Right atrium auricular region (tissue), 2 donors: ENCODE measurements at regions not wholly inside any gene's neighbourhood (a gene's known extent, or its start where the extent isn't known, plus 50 kb on each side); places are given as distances from the start of the nearest gene placed in this dataset.

Experiments
- DNase-seq: peaks from one replicate; pipeline ENCODE4 v3.0.0-alpha.2; 2019; ENCODE audit warnings: low spot score
- H3K27ac ChIP-seq, 2 donors: fragments of 200-600 bp; sonication (generic); 1 replicate in 1 of 2; 2 replicates in 1 of 2; pipeline ENCODE4 v1.5.1; 2016 to 2019
- H3K27me3 ChIP-seq, 2 donors: fragments of 200-600 bp; sonication (generic); one replicate each; pipeline versions ENCODE4 v1.5.1 to v1.6.0; 2017 to 2019
- H3K36me3 ChIP-seq: fragments of 200-600 bp; sonication (generic); one replicate; pipeline ENCODE4 v1.5.1; 2016
- H3K4me1 ChIP-seq, 2 donors: fragments of 200-600 bp; sonication (generic); one replicate each; pipeline versions ENCODE4 v1.5.1 to v1.6.0; 2017 to 2019
- H3K4me3 ChIP-seq, 2 donors: fragments of 200-600 bp; sonication (generic); 1 replicate in 1 of 2; 2 replicates in 1 of 2; pipeline ENCODE4 v1.5.1; 2017 to 2019; ENCODE audit warnings: mild to moderate bottlenecking in 1 of 2, moderate library complexity in 1 of 2
- H3K9me3 ChIP-seq, 2 donors: fragments of 200-600 bp; sonication (generic); one replicate each; pipeline ENCODE4 v1.5.1; 2019
- TF ChIP-seq, protein P1 (sequence below), 2 donors: fragments of 200-600 bp; sonication (generic); IDR thresholded peaks; one replicate each; pipeline ENCODE4 v1.5.1; 2019; ENCODE audit warnings: antibody characterized with exemption in 2 of 2

DNA sequence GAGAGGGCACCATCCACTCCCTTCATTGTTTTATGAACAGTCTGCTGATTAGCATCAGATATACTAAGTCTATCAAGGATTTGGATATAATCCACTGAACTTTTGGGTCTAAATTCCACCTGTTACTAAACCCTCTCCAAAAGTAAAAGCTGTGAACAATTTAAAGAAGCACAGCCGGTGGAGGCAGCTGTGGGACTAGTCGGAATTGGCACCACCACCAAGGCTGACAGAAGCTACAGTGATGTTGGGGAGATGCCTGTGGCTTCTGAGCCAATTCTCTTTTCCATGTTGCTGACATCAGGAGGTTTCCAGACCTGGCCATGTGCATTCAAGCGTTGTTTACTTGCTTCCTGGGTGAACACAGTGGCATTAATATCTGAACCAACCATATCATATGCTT, 679.0 kb upstream of the CA10 start:
- DNase-seq = no peak
- H3K4me1 ChIP-seq = no peaks in the 10 kb centered on the region
- no peaks in the 10 kb centered on the region for H3K9me3 ChIP-seq
- no peaks in the 10 kb centered on the region for H3K36me3 ChIP-seq
- TF ChIP-seq, protein P1, sequence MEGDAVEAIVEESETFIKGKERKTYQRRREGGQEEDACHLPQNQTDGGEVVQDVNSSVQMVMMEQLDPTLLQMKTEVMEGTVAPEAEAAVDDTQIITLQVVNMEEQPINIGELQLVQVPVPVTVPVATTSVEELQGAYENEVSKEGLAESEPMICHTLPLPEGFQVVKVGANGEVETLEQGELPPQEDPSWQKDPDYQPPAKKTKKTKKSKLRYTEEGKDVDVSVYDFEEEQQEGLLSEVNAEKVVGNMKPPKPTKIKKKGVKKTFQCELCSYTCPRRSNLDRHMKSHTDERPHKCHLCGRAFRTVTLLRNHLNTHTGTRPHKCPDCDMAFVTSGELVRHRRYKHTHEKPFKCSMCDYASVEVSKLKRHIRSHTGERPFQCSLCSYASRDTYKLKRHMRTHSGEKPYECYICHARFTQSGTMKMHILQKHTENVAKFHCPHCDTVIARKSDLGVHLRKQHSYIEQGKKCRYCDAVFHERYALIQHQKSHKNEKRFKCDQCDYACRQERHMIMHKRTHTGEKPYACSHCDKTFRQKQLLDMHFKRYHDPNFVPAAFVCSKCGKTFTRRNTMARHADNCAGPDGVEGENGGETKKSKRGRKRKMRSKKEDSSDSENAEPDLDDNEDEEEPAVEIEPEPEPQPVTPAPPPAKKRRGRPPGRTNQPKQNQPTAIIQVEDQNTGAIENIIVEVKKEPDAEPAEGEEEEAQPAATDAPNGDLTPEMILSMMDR (IDR thresholded peaks at IDR 0.05) = no peak
- no peak overlapping the region for H3K27ac ChIP-seq
- no peaks in the 10 kb centered on the region for H3K27me3 ChIP-seq
- H3K4me3 ChIP-seq = no peak overlapping the region

DNA sequence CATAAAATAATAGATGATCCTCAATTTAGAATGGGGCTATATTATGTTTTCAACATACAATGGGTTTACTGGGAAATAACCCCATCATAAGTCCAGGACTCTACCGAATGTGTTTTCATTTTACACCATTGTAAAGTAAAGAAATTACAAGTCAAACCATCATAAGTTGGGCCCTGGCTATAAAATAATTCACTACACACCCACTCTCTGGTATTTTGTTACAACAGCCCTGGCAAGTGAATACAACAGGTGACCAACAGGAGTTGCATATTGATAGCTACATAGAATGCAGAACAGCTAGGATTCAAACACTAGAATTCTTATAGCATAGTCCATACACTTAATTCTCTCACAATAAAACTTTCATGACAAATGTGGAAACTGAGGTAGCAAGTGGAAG, 673.0 kb upstream of the CA10 start:
- DNase-seq = no peak
- TF ChIP-seq, protein P1 (IDR thresholded peaks at IDR 0.05) = no peak
- Histone ChIP-seq H3K27ac (no peak overlapping the region), H3K4me1 (no peaks in the 10 kb centered on the region), H3K4me3 (no peak overlapping the region), H3K9me3 (no peaks in the 10 kb centered on the region), H3K27me3 (no peaks in the 10 kb centered on the region), H3K36me3 (no peaks in the 10 kb centered on the region)

GRCh38 chr17:52828621-52829020, 670.1 kb upstream of the CA10 start:
- H3K27me3 ChIP-seq = no peaks in the 10 kb centered on the region
- H3K4me1 ChIP-seq = no peaks in the 10 kb centered on the region
- no peak for DNase-seq
- TF ChIP-seq, protein P1 (IDR thresholded peaks at IDR 0.05) = no peak
- H3K9me3 ChIP-seq = no peaks in the 10 kb centered on the region
- no peak overlapping the region for H3K27ac ChIP-seq
- no peak overlapping the region for H3K4me3 ChIP-seq
- H3K36me3 ChIP-seq = no peaks in the 10 kb centered on the region

GRCh38 chr17:52827526-52827925, 669.0 kb upstream of the CA10 start:
- Histone ChIP-seq H3K4me3 (no peak overlapping the region), H3K27ac (no peak overlapping the region), H3K27me3 (no peaks in the 10 kb centered on the region), H3K4me1 (no peaks in the 10 kb centered on the region), H3K9me3 (no peaks in the 10 kb centered on the region), H3K36me3 (no peaks in the 10 kb centered on the region)
- TF ChIP-seq, protein P1 (IDR thresholded peaks at IDR 0.05) = no peak
- no peak for DNase-seq

DNA sequence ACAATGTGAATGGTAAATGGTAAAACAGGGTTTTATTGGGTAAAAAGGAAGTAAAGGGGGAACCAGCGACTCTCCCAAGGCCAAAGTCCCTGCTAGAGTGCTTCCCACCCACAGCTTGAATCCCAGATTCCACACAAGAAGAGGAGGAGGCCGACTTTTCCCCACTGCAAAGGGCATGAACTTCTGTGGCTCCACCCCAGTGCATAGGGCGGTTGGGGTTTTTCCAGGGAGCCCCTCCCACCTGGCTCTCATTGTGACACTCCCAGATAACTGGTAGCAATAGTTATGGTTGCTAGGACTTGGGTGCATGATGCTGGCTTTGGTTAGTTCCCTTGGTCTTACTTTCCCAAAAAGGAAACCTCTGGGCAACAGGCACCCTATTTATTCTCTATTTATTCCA, 666.0 kb upstream of the CA10 start:
- no peak overlapping the region for H3K27ac ChIP-seq
- H3K4me3 ChIP-seq = no peak overlapping the region
- TF ChIP-seq, protein P1 (IDR thresholded peaks at IDR 0.05) = no peak
- H3K27me3 ChIP-seq = no peaks in the 10 kb centered on the region
- no peaks in the 10 kb centered on the region for H3K9me3 ChIP-seq
- H3K36me3 ChIP-seq = no peaks in the 10 kb centered on the region
- no peak for DNase-seq
- no peaks in the 10 kb centered on the region for H3K4me1 ChIP-seq

DNA sequence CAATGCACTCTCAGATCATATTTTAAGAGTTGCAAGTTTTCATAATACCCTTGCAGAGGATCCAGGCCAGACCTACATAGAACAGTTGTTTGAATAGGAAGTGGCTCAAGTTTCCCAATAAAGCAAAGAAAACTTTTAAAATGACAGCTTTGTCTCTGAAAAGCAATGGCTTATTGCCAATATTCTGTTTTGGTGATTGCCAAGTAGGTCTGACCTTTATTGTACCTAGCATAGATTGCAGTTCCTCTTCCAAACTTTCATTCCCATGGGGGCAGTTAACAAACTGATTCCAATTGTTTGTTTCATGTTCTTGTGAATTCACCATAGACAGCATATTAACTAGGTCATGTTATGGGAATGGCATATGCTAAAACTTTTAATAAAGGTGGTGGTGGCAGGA, 664.6 kb upstream of the CA10 start:
- TF ChIP-seq, protein P1 (IDR thresholded peaks at IDR 0.05) = no peak
- DNase-seq = no peak
- no peak overlapping the region for H3K4me3 ChIP-seq
- H3K4me1 ChIP-seq = no peaks in the 10 kb centered on the region
- H3K36me3 ChIP-seq = no peaks in the 10 kb centered on the region
- H3K27me3 ChIP-seq = no peaks in the 10 kb centered on the region
- no peak overlapping the region for H3K27ac ChIP-seq
- no peaks in the 10 kb centered on the region for H3K9me3 ChIP-seq
